EH (cell line): ENCODE measurements at regions not wholly inside any gene's neighbourhood (a gene's known extent, or its start where the extent isn't known, plus 50 kb on each side); places are given as distances from the start of the nearest gene placed in this dataset.
A peak's percentile ranks its signal among the peaks of the same experiment; 100 is the strongest.
"Not testable (repeated sequence)": the region's sequence is repeated elsewhere in the genome, so short reads cannot be mapped to it uniquely, and the experiment has no call there.

Experiments used
- DNase-seq: peaks from one replicate; pipeline ENCODE4 v3.0.0-alpha.2; 2015; ENCODE audit warnings: low read depth

GRCh38 chr6:144921206-144921975 lies 636.3 kb downstream of the UTRN start:
- DNase-seq = no peak

GRCh38 chr6:144922120-144922722 lies 637.1 kb downstream of the UTRN start:
- DNase-seq = peak; percentile 63

DNA sequence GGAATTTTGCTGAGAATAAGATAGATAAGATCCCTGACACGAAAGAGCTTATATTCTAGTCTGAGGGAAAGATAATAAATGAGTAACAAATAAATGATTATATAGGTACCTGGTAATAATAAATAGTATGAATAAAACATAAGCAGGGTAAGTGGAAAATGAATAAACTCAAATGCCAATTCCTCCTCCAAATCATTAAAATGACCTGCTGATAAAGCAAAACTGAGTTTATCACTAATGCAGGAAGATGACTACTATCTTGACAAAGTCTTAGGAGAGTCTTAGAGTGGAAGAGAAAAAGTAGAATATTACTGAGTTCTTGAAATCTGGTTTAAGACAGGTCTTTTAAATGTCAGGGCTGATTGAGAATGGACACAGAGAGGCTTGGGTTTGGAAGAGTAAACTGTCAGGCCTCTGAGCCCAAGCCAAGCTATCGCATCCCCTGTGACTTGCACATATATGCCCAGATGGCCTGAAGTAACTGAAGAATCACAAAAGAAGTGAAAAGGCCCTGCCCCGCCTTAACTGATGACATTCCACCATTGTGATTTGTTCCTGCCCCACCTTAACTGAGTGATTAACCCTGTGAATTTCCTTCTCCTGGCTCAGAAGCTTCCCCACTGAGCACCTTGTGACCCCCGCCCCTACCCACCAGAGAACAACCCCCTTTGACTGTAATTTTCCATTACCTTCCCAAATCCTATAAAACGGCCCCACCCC lies 637.8 kb downstream of the UTRN start:
- not testable (repeated sequence) for DNase-seq

- not testable (repeated sequence) for DNase-seq
Measured at GRCh38 chr6:144923491-144923787, 638.3 kb downstream of the UTRN start.

- DNase-seq = no peak
Measured at GRCh38 chr6:144928847-144929246, 643.7 kb downstream of the UTRN start.

- DNase-seq = no peak
Measured at GRCh38 chr6:144929262-144929661, 644.1 kb downstream of the UTRN start.

- DNase-seq = peak; percentile 66
Measured at GRCh38 chr6:144931172-144932035, 646.3 kb downstream of the UTRN start.

GRCh38 chr6:144932621-144933020 lies 647.5 kb downstream of the UTRN start:
- no peak for DNase-seq

DNA sequence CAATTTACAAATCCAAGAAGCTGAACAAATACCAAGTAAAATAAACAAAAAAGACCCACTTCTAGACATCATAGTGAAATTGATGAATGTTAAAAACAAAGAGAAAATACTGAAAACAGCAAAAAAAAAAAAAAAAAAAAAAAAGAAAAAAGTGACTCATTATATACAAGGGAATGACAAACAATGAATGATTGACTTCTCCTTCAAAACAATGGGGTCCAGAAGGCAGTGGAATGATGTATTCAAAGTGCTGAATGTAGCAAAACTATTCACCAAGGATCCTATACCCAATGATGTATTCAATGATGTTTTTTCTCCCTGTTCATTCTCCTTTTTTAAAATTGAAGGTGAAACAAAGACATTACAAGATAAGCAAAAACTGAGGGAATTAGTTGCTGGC lies 650.0 kb downstream of the UTRN start:
- no peak for DNase-seq

DNA sequence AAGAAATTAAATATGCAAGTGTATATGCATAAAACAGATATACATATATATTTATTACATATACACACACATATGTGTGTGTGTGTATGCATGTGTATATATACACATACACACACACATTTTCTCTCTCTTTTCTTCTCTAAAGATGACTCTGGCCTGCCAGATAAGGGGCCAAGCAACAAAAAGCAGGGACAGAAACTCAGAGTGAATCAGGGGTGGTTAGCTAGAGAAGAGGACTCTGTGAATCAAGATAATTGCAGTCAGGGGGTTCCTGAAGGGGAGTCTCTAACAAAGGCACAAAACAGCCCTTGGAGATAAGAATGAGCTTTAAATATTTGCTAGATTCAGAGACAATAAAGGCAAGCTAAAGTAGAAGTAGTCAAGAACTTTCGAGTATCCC lies 650.5 kb downstream of the UTRN start:
- DNase-seq = no peak

DNA sequence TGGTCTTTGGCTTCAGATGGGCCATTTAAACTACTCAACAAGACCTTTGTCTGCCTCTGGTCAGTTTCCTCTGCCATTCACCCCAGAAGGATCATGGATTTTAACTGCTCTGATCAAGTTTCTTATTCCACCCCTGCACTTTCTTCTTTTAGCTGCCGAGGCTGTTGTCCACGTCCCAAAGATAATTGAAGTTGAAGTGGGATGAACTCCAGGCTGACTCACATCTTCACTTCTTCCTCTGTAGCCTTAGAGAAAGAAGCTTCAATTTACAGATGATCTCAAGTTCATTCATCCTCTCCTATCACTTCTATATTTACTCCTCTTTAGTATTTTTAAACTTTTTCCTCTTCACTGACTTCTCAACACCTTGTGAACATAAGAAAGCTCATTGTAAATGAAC lies 651.6 kb downstream of the UTRN start:
- peak; percentile 78 for DNase-seq

GRCh38 chr6:144939921-144940320 lies 654.8 kb downstream of the UTRN start:
- peak; percentile 59 for DNase-seq

- no peak for DNase-seq
Measured at GRCh38 chr6:144944106-144944505, 659.0 kb downstream of the UTRN start.

DNA sequence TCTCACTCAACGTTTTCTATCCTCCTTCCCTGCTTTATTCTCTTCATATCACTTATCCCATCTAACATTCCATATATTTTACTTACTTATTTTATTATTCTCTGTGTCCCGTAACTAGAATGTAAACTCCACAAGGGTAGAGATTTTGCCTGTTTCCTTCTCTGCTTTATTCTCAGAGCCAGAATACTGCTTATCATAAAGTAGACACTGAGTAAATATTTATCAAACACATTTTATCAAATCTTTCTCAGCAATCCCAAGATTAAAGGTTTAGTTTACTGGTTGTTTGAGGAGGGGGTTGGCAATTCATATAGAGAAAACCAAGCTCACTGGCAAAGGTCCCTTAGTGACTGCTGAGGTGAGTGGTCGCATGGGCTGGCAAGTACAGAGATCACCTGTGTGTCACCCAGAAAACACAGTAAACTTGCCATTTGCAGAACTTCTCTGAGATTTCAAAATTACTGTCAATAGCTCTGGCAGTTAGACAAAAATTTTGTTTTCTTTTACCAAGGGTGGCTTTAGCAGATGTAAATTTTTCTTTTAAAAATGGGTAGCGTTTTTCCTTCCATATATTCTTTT lies 662.4 kb downstream of the UTRN start:
- no peak for DNase-seq

DNA sequence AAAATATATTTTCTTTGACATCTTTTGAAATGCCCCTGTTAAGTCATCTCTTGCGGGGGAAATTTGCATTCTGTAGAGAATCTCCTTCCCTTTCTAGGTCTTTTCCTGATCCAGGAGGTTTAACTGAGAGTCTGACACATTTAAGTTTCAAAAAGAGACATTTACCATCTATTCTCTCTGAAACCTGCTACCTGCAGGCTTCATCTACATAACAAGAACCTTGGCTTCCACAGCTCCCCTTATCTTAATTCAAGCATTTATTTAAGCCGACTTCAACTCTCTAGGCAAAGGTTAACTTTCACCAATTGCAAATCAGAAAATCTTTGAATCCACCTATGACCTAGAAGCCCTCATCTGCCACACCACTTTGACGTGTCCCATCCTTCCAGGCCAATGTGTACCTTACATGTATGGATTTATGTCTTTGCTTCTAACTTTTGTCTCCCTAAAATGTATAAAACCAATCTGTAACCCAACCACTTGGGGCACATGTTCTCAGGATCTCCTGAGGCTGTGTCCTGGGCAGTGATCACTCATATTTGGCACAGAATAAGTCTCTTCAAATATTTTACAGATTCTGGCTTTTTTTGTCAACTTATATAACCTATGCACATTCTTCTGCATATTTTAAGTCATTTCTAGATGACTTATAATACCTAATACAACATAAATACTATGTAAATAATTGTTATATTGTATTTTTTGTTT lies 666.7 kb downstream of the UTRN start:
- DNase-seq = no peak

DNA sequence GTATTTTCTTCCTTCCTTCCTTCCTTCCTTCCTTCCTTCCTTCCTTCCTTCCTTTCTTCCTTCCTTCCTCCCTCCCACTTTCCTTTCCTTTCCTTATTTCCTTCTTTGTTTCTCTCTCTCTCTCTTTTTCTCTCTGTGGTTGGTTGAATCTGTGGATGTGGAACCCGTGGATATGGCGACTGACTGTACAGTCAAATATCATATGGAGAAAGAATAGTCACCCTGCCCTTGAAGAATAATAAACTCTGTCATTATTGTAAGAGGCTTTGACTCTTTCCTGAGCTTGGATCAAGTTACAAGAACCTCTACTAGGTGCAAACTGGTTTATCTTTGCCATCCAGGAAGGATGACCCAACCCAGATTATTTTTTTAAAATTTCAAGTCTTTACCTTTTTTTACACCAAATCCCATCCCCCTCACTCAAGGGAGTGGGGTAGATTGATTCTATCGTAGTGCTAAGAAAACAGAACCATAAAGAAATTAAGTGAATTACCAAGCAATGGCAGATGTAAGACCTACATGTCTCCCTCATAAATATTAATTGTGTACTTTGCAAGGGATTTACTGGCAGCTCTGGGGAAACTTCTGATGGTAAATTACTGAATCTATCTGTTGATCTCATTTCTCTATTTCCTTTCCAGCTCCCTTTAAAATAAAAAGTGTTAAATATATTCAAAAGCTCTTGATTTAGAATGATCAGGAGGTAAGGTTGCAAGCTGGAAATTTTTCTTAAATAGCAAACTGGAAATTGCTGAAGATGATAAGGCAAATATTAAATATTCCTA lies 667.5 kb downstream of the UTRN start:
- no peak for DNase-seq

GRCh38 chr6:144953552-144954240 lies 668.6 kb downstream of the UTRN start:
- peak; percentile 89 for DNase-seq

DNA sequence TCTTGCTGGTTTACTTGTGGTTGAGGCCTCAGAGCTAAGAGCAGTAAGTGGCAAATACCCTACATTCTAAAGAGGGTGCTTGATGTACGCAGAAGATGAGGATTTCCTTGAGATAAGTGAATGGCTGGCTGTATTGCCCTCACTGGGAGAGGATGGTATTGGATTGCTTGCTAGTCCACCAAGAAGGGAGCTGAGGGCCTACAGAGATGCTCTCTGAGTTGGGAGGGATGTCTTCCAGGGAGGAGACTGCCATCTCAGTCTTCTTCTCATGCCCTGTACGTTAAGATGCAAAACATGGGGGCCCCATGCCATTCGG lies 669.1 kb downstream of the UTRN start:
- DNase-seq = no peak

DNA sequence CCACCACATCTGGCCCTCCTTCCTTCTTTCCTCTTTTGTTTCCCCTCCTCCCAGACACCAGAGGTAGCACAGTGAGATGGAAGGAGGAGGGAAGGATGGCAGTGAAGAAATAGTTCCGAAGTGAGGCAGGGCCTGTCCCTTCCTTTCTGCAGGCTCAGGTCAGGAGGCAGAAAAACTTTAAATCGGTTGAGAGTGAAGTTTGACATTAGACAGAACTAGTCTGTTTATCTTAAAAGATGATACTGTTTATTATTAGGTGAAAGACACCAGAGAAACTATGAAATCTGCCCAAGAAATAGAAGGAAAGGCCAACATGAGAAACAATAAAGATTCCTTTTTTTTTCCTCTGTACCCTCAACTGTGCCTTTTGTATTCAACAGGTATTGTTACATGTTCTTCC lies 670.3 kb downstream of the UTRN start:
- peak; percentile 14 for DNase-seq

DNA sequence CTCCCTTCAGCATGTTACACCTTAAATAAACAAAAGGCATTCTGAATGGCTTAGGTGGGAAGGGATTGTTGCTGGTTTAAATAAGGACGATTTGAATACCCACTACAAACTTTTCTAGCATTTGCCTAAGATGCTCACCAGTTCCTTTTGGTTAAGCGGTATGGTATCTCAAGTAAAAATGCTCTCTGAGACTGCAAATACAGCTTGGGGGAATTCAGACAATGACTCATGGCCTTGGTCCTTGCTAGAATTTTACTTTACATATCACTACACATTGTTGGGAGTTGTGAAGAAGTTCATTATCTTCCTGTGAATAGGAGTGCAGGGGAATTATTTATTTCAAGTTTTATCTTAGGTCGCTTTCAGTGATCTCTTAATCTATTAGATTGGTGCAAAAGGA lies 670.7 kb downstream of the UTRN start:
- DNase-seq = peak; percentile 77
